Keratinocyte (primary cell): ENCODE measurements at regions not wholly inside any gene's neighbourhood (a gene's known extent, or its start where the extent isn't known, plus 50 kb on each side); places are given as distances from the start of the nearest gene placed in this dataset.

Experiments
- DNase-seq: peaks from one replicate; pipeline ENCODE4 v3.0.0-alpha.2; 2011; ENCODE audit warnings: low read depth, missing footprints, low spot score
- FAIRE-seq: peaks from 2 replicates; lab custom pipeline; 2011; peaks lifted over from hg19 to GRCh38; lab: Jason Lieb, UNC
- H2AFZ ChIP-seq: 2 replicates; pipeline ENCODE4 v1.6.0; 2012; ENCODE audit warnings: low read length, control low read depth, inconsistent platforms; ENCODE audit not compliant: control insufficient read depth
- H3K27ac ChIP-seq: 2 replicates; pipeline ENCODE4 v1.5.1; 2011; ENCODE audit warnings: low read length; ENCODE audit not compliant: control insufficient read depth, insufficient read depth
- H3K27me3 ChIP-seq: 3 replicates; pipeline ENCODE4 v1.6.0; 2011; ENCODE audit warnings: low read length; ENCODE audit not compliant: control insufficient read depth, insufficient read depth; ENCODE audit errors: extremely low read depth
- H3K36me3 ChIP-seq, 2 experiments: 2 replicates in 1 of 2; 3 replicates in 1 of 2; pipeline ENCODE4 v1.5.1; 2011; ENCODE audit warnings: low read length in 2 of 2, mild to moderate bottlenecking in 1 of 2; ENCODE audit not compliant: control insufficient read depth in 2 of 2, insufficient read depth in 2 of 2; ENCODE audit errors: extremely low read depth in 1 of 2
- H3K4me1 ChIP-seq: 3 replicates; pipeline ENCODE4 v1.5.1; 2011; ENCODE audit warnings: low read length; ENCODE audit not compliant: control insufficient read depth, insufficient read depth; ENCODE audit errors: extremely low read depth
- H3K4me2 ChIP-seq: 3 replicates; pipeline ENCODE4 v1.6.0; 2011; ENCODE audit warnings: low read depth, low read length; ENCODE audit not compliant: control insufficient read depth, insufficient read depth; ENCODE audit errors: extremely low read depth
- H3K4me3 ChIP-seq, 3 experiments: fragments of 200-600 bp in 1 of 3; sonication (generic) in 1 of 3; 2 replicates in 2 of 3; 3 replicates in 1 of 3; pipeline ENCODE4 v1.5.1; 2011 to 2016; ENCODE audit warnings: low read length in 3 of 3, mild to moderate bottlenecking in 3 of 3, control low read depth in 2 of 3, inconsistent platforms in 1 of 3, low read depth in 1 of 3, mixed read lengths in 1 of 3, mixed run types in 1 of 3, moderate library complexity in 1 of 3; ENCODE audit not compliant: control insufficient read depth in 2 of 3, insufficient read depth in 2 of 3; ENCODE audit errors: extremely low read depth in 1 of 3
- H3K79me2 ChIP-seq: 2 replicates; pipeline ENCODE4 v1.6.0; 2012; ENCODE audit warnings: low read length; ENCODE audit not compliant: control insufficient read depth, insufficient read depth
- H3K9ac ChIP-seq: 3 replicates; pipeline ENCODE4 v1.6.0; 2011; ENCODE audit warnings: low read length; ENCODE audit not compliant: control insufficient read depth, insufficient read depth; ENCODE audit errors: extremely low read depth
- H3K9me1 ChIP-seq: 3 replicates; pipeline ENCODE4 v1.6.0; 2011; ENCODE audit warnings: low read length; ENCODE audit not compliant: control insufficient read depth, insufficient read depth; ENCODE audit errors: extremely low read depth
- H3K9me3 ChIP-seq: 2 replicates; pipeline ENCODE4 v1.5.1; 2012; ENCODE audit warnings: low read depth, low read length; ENCODE audit not compliant: control insufficient read depth
- H4K20me1 ChIP-seq: 3 replicates; pipeline ENCODE4 v1.6.0; 2011; ENCODE audit warnings: low read length; ENCODE audit not compliant: control insufficient read depth, insufficient read depth; ENCODE audit errors: extremely low read depth
- CTCF ChIP-seq, 3 experiments: IDR thresholded peaks in 1 of 3; conservative IDR thresholded peaks in 1 of 3; optimal IDR thresholded peaks in 1 of 3; 2 replicates in 2 of 3; 3 replicates in 1 of 3; pipeline versions ENCODE3 to v1.5.1; 2011; ENCODE audit warnings: low read length in 3 of 3, mild to moderate bottlenecking in 3 of 3, moderate library complexity in 2 of 3, control low read depth in 1 of 3, inconsistent platforms in 1 of 3; ENCODE audit not compliant: insufficient read depth in 2 of 3; ENCODE audit errors: extremely low read depth in 1 of 3
- EZH2 ChIP-seq: IDR thresholded peaks from one replicate; pipeline ENCODE4 v1.6.1; 2012; ENCODE audit warnings: inconsistent platforms, mild to moderate bottlenecking, low read length, moderate library complexity
- dilution Hi-C: fragments of 300-500 bp; cut with MboI; formaldehyde crosslinking; loops from one replicate; pipeline ENCODE4 v1.7.0; 2020; ENCODE audit warnings: low sequenced_read_pairs; ENCODE audit not compliant: extremely low pct_ligation_motif_present

DNA sequence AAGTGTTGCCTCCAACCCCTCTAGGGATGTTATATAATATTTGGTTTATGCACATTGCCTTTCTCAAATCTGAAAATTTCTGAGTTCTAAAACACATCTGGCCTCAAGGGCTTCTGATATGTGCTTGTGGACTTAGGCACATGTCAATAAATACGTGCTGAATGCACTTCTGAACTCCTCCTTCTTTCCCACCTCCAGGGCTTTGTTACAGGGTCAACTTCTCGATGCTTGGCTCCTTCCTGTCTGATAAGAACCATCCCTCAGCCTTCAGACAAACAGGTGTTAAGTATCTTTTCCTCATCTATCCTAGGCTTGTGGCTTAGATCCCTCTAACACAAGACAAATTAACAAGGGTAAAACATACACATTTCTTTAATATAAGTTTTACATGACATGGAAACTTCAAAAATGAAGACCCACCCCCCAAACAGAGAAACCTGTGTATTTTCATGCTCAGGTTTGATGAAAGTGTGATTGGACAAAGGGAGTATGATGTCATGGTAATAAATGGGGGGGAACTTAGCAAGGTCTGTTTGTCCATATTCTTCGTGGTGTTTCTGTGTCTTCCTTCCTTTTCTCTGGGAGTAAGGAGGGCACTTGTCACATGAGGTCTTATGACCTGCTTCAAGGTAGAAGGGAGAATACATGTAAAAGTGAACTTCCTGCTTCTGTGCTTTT, 326.9 kb downstream of the CD83 start:
- Histone ChIP-seq H3K9me1 (no peaks in the 10 kb centered on the region), H3K4me2 (no peak overlapping the region), H3K9me3 (no peaks in the 10 kb centered on the region), H3K79me2 (no peaks in the 10 kb centered on the region), H3K9ac (no peak overlapping the region), H3K27ac (no peak overlapping the region), H2AFZ (no peak overlapping the region), H4K20me1 (no peaks in the 10 kb centered on the region), H3K4me3 (no peak overlapping the region), H3K4me1 (peaks cover 13% of the 10 kb centered on the region), H3K27me3 (no peaks in the 10 kb centered on the region), H3K36me3 (no peaks in the 10 kb centered on the region)
- FAIRE-seq (no peak), DNase-seq (no peak)
- dilution Hi-C loops = no loop called here
- TF ChIP-seq EZH2 (no peak), CTCF (optimal IDR thresholded peaks at IDR 0.05 in 1 of 3, IDR thresholded peaks at IDR 0.05 in 1 of 3, conservative IDR thresholded peaks at IDR 0.05 in 1 of 3; ENCODE audit: extremely low read depth in 1 of 3, insufficient read depth in 2 of 3, low read length in 3 of 3) (no peak)

GRCh38 chr6:14447240-14447639, 329.7 kb downstream of the CD83 start:
- no peaks in the 10 kb centered on the region for H4K20me1 ChIP-seq
- FAIRE-seq (peak; percentile 67), DNase-seq (peak; percentile 38)
- no peaks in the 10 kb centered on the region for H3K79me2 ChIP-seq
- H3K4me3 ChIP-seq = no peak overlapping the region
- peak overlapping the region; percentile 76 for H3K27ac ChIP-seq
- H3K9me1 ChIP-seq = no peaks in the 10 kb centered on the region
- no peak overlapping the region for H3K9ac ChIP-seq
- H3K27me3 ChIP-seq = no peaks in the 10 kb centered on the region
- dilution Hi-C loops = no loop called here
- no peaks in the 10 kb centered on the region for H3K9me3 ChIP-seq
- H3K4me2 ChIP-seq = peak overlapping the region; percentile 42
- H3K36me3 ChIP-seq = no peaks in the 10 kb centered on the region
- peaks cover 13% of the 10 kb centered on the region for H3K4me1 ChIP-seq
- TF ChIP-seq CTCF (optimal IDR thresholded peaks at IDR 0.05 in 1 of 3, IDR thresholded peaks at IDR 0.05 in 1 of 3, conservative IDR thresholded peaks at IDR 0.05 in 1 of 3; ENCODE audit: extremely low read depth in 1 of 3, insufficient read depth in 2 of 3, low read length in 3 of 3) (no peak), EZH2 (no peak)
- H2AFZ ChIP-seq = no peak overlapping the region
